Neural cell (in vitro differentiated cells): ENCODE measurements at regions not wholly inside any gene's neighbourhood (a gene's known extent, or its start where the extent isn't known, plus 50 kb on each side); places are given as distances from the start of the nearest gene placed in this dataset.

Source experiments
- EP300 ChIP-seq: fragments of 450-650 bp; conservative IDR thresholded peaks from 2 replicates; pipeline ENCODE4 v1.6.1; 2014; ENCODE audit warnings: antibody characterized with exemption, mild to moderate bottlenecking, moderate library complexity; ENCODE audit not compliant: poor library complexity, severe bottlenecking
- EZH2 ChIP-seq: fragments of 200-600, 300-800 bp; shearing (Covaris generic), sonication (generic); IDR thresholded peaks from 2 replicates; pipeline ENCODE4 v1.6.1; 2014; ENCODE audit warnings: antibody characterized with exemption, low read length, borderline replicate concordance, mild to moderate bottlenecking; ENCODE audit not compliant: insufficient read depth, poor library complexity, severe bottlenecking
- POLR2AphosphoS5 ChIP-seq: IDR thresholded peaks from 2 replicates; pipeline ENCODE4 v1.6.1; 2012
- TF ChIP-seq, protein P1 (sequence below): fragments of 450-650 bp; IDR thresholded peaks from 2 replicates; pipeline ENCODE4 v1.5.1; 2014; ENCODE audit warnings: antibody characterized with exemption, mild to moderate bottlenecking, moderate library complexity; ENCODE audit not compliant: poor library complexity, severe bottlenecking
- TF ChIP-seq, protein P2 (sequence below): IDR thresholded peaks from 2 replicates; pipeline ENCODE4 v1.6.1; 2012; ENCODE audit warnings: borderline replicate concordance

DNA sequence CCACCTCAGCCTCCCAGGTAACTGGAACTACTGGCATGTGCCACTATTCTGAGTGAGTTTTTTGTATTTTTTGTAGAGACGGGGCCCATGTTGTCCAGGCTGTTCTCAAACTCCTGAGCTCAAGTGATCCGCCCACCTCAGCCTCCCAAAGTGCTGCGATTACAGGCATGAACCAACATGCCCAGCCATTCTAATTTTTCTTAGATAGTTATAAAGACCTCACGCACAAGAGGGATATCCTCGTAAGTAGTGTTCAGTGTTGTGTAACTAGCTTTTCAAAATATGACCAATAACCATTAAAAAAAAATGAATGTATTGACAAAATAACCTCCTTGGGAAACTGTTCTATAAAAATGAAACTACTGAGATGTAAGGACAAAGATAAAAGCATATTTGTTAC is 90.5 kb upstream of the FERD3L start:
- TF ChIP-seq, protein P1, sequence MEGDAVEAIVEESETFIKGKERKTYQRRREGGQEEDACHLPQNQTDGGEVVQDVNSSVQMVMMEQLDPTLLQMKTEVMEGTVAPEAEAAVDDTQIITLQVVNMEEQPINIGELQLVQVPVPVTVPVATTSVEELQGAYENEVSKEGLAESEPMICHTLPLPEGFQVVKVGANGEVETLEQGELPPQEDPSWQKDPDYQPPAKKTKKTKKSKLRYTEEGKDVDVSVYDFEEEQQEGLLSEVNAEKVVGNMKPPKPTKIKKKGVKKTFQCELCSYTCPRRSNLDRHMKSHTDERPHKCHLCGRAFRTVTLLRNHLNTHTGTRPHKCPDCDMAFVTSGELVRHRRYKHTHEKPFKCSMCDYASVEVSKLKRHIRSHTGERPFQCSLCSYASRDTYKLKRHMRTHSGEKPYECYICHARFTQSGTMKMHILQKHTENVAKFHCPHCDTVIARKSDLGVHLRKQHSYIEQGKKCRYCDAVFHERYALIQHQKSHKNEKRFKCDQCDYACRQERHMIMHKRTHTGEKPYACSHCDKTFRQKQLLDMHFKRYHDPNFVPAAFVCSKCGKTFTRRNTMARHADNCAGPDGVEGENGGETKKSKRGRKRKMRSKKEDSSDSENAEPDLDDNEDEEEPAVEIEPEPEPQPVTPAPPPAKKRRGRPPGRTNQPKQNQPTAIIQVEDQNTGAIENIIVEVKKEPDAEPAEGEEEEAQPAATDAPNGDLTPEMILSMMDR = no peak
- TF ChIP-seq, protein P2, sequence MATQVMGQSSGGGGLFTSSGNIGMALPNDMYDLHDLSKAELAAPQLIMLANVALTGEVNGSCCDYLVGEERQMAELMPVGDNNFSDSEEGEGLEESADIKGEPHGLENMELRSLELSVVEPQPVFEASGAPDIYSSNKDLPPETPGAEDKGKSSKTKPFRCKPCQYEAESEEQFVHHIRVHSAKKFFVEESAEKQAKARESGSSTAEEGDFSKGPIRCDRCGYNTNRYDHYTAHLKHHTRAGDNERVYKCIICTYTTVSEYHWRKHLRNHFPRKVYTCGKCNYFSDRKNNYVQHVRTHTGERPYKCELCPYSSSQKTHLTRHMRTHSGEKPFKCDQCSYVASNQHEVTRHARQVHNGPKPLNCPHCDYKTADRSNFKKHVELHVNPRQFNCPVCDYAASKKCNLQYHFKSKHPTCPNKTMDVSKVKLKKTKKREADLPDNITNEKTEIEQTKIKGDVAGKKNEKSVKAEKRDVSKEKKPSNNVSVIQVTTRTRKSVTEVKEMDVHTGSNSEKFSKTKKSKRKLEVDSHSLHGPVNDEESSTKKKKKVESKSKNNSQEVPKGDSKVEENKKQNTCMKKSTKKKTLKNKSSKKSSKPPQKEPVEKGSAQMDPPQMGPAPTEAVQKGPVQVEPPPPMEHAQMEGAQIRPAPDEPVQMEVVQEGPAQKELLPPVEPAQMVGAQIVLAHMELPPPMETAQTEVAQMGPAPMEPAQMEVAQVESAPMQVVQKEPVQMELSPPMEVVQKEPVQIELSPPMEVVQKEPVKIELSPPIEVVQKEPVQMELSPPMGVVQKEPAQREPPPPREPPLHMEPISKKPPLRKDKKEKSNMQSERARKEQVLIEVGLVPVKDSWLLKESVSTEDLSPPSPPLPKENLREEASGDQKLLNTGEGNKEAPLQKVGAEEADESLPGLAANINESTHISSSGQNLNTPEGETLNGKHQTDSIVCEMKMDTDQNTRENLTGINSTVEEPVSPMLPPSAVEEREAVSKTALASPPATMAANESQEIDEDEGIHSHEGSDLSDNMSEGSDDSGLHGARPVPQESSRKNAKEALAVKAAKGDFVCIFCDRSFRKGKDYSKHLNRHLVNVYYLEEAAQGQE = no peak
- TF ChIP-seq EZH2 (no peak), POLR2AphosphoS5 (no peak), EP300 (no peak)
